DMS53 treated with DMSO at 0.1 percent for 48 hours (cell line): ENCODE measurements at regions not wholly inside any gene's neighbourhood (a gene's known extent, or its start where the extent isn't known, plus 50 kb on each side); places are given as distances from the start of the nearest gene placed in this dataset.
A peak's percentile ranks its signal among the peaks of the same experiment; 100 is the strongest.
"Not testable (repeated sequence)": the region's sequence is repeated elsewhere in the genome, so short reads cannot be mapped to it uniquely, and the experiment has no call there.

Source experiments
- DNase-seq: peaks from one replicate; lab custom pipeline; 2025; ENCODE audit not compliant: unreplicated experiment; lab: John Stamatoyannopoulos, UW

- no peak for DNase-seq
Measured at GRCh38 chr5:122665051-122665450, 109.8 kb upstream of the SNX2 start.

GRCh38 chr5:122668552-122668951, 106.3 kb upstream of the SNX2 start:
- no peak for DNase-seq

- not testable (repeated sequence) for DNase-seq
Measured at GRCh38 chr5:122669709-122670108, 105.2 kb upstream of the SNX2 start.

GRCh38 chr5:122673343-122673742, 101.5 kb upstream of the SNX2 start:
- no peak for DNase-seq

GRCh38 chr5:122674385-122674784, 100.5 kb upstream of the SNX2 start:
- no peak for DNase-seq

GRCh38 chr5:122680623-122681350, 94.1 kb upstream of the SNX2 start:
- DNase-seq = no peak

- DNase-seq = no peak
Measured at GRCh38 chr5:122683631-122684030, 91.2 kb upstream of the SNX2 start.

GRCh38 chr5:122690266-122690665, 84.6 kb upstream of the SNX2 start:
- no peak for DNase-seq

GRCh38 chr5:122691931-122692330, 82.9 kb upstream of the SNX2 start:
- DNase-seq = no peak

- DNase-seq = no peak
Measured at GRCh38 chr5:122693963-122694362, 80.9 kb upstream of the SNX2 start.

GRCh38 chr5:122694884-122695283, 80.0 kb upstream of the SNX2 start:
- DNase-seq = no peak

- DNase-seq = not testable (repeated sequence)
Measured at GRCh38 chr5:122696735-122697134, 78.1 kb upstream of the SNX2 start.

- DNase-seq = no peak
Measured at GRCh38 chr5:122697191-122697590, 77.7 kb upstream of the SNX2 start.

- no peak for DNase-seq
Measured at GRCh38 chr5:122699201-122699600, 75.7 kb upstream of the SNX2 start.

GRCh38 chr5:122701640-122702523, 73.0 kb upstream of the SNX2 start:
- no peak for DNase-seq

- no peak for DNase-seq
Measured at GRCh38 chr5:122702524-122702875, 72.4 kb upstream of the SNX2 start.

- no peak for DNase-seq
Measured at GRCh38 chr5:122703203-122703602, 71.7 kb upstream of the SNX2 start.

- DNase-seq = peak; percentile 52
Measured at GRCh38 chr5:122704247-122705036, 70.4 kb upstream of the SNX2 start.

- DNase-seq = no peak
Measured at GRCh38 chr5:122705851-122706250, 69.0 kb upstream of the SNX2 start.

GRCh38 chr5:122707796-122708195, 67.1 kb upstream of the SNX2 start:
- no peak for DNase-seq

- no peak for DNase-seq
Measured at GRCh38 chr5:122713041-122713440, 61.8 kb upstream of the SNX2 start.

- no peak for DNase-seq
Measured at GRCh38 chr5:122715095-122715494, 59.8 kb upstream of the SNX2 start.
